ENCODE measurements at regions not wholly inside any gene's neighbourhood (a gene's known extent, or its start where the extent isn't known, plus 50 kb on each side); places are given as distances from the start of the nearest gene placed in this dataset.

DNA sequence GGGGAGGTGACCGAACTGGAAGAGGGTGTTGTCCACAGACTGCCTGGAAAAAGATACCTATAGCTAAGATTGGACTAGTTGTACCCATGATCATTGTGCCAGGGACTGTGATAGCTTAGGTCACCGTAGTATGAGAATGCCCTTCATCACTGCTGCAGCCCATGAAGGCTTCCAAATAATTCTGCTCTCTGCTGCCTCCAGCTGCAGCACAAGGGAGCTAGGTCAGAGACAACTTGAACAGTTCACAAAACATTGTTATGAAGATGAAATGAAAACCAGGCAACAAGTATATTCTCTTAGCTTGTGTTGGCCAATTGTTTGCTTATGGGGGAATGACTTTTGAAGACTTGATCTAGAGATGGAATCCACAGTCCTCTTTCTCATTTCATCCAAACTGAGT, 246.7 kb downstream of the MRPL39 start:
- Histone ChIP-seq H3K4me1 (peaks cover 9% of the 10 kb centered on the region), H3K36me3 (replicated peaks in 1 of 2; ENCODE audit: insufficient read depth in 1 of 2, low read depth in 2 of 2) (no peaks in the 10 kb centered on the region), H3K4me3 (no peak overlapping the region), H3K27ac (no peak overlapping the region), H3K27me3 (no peaks in the 10 kb centered on the region), H3K9me3 (no peaks in the 10 kb centered on the region)
- ATAC-seq (peak; percentile 48), DNase-seq (no peak)
- 59% methylated on average over 2 of the region's 2 CpGs for WGBS, 2 donors
- intact Hi-C loops (cut with DNase I): no loop called here
- TF ChIP-seq, protein P1, sequence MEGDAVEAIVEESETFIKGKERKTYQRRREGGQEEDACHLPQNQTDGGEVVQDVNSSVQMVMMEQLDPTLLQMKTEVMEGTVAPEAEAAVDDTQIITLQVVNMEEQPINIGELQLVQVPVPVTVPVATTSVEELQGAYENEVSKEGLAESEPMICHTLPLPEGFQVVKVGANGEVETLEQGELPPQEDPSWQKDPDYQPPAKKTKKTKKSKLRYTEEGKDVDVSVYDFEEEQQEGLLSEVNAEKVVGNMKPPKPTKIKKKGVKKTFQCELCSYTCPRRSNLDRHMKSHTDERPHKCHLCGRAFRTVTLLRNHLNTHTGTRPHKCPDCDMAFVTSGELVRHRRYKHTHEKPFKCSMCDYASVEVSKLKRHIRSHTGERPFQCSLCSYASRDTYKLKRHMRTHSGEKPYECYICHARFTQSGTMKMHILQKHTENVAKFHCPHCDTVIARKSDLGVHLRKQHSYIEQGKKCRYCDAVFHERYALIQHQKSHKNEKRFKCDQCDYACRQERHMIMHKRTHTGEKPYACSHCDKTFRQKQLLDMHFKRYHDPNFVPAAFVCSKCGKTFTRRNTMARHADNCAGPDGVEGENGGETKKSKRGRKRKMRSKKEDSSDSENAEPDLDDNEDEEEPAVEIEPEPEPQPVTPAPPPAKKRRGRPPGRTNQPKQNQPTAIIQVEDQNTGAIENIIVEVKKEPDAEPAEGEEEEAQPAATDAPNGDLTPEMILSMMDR (IDR thresholded peaks at IDR 0.05): no peak
- no peak for TF ChIP-seq POLR2A (IDR thresholded peaks at IDR 0.05)

DNA sequence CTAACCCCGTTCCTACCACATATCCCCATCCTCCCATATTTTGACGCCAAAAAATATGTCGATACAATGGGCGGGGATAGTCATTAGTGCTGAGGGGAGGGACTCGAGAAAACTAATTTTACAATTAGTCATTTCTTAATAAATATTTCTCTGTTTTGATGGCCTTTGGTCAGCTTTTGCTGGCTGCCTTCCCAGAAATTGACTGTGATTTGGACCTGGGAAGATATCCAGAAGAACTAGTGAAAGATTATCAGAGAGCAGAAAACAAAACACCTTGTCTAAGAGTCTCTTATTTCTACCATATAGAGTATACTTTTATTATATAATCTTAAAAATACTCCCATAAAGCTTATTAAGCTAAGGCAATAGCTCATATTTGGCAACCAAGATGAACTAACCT, 247.6 kb downstream of the MRPL39 start:
- Histone ChIP-seq H3K27ac (peak overlapping the region in 1 of 4 donors; percentile 43), H3K4me1 (peaks cover 9% of the 10 kb centered on the region), H3K4me3 (no peak overlapping the region), H3K36me3 (replicated peaks in 1 of 2; ENCODE audit: insufficient read depth in 1 of 2, low read depth in 2 of 2) (no peaks in the 10 kb centered on the region), H3K27me3 (no peaks in the 10 kb centered on the region), H3K9me3 (no peaks in the 10 kb centered on the region)
- ATAC-seq (peak; percentile 15), DNase-seq (peak in 2 of 4 donors; percentile 17 to 31)
- intact Hi-C loops (cut with DNase I): no loop called here
- 50 to 54% methylated on average over 5 of the region's 5 CpGs for WGBS, 2 donors
- TF ChIP-seq, protein P1 (IDR thresholded peaks at IDR 0.05): no peak
- no peak for TF ChIP-seq POLR2A (IDR thresholded peaks at IDR 0.05)

DNA sequence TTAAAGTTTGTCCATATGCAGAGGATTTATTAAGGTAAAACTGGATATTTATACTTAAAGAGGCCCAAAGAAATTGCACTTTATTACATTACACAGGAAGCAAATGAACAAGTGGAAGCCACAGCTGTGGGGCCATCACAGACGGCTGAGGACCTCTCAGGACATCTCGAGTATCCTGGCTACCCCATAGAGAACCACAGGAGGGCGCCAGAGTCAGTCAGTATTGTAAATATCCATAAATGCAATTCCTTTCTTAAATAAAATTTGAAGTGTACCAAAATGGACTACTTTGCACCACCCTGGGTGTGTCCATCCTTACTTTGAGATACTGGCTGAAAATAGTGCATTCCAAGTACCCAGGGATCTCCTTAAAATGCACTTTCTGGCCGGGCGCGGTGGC, 257.2 kb downstream of the MRPL39 start:
- TF ChIP-seq, protein P1 (IDR thresholded peaks at IDR 0.05): peak in 4 of 7 experiments; percentile 7 to 31 (median 20)
- no peak for TF ChIP-seq POLR2A (IDR thresholded peaks at IDR 0.05)
- Histone ChIP-seq H3K36me3 (replicated peaks in 1 of 2; ENCODE audit: insufficient read depth in 1 of 2, low read depth in 2 of 2) (no peaks in the 10 kb centered on the region), H3K27me3 (no peaks in the 10 kb centered on the region), H3K27ac (no peak overlapping the region), H3K4me1 (no peaks in the 10 kb centered on the region), H3K4me3 (no peak overlapping the region), H3K9me3 (no peaks in the 10 kb centered on the region)
- 62 to 69% methylated on average over 6 of the region's 6 CpGs for WGBS, 2 donors
- intact Hi-C loops (cut with DNase I): no loop called here
- peak; percentile 22 to 53 (median 26) for DNase-seq
- no peak for ATAC-seq

DNA sequence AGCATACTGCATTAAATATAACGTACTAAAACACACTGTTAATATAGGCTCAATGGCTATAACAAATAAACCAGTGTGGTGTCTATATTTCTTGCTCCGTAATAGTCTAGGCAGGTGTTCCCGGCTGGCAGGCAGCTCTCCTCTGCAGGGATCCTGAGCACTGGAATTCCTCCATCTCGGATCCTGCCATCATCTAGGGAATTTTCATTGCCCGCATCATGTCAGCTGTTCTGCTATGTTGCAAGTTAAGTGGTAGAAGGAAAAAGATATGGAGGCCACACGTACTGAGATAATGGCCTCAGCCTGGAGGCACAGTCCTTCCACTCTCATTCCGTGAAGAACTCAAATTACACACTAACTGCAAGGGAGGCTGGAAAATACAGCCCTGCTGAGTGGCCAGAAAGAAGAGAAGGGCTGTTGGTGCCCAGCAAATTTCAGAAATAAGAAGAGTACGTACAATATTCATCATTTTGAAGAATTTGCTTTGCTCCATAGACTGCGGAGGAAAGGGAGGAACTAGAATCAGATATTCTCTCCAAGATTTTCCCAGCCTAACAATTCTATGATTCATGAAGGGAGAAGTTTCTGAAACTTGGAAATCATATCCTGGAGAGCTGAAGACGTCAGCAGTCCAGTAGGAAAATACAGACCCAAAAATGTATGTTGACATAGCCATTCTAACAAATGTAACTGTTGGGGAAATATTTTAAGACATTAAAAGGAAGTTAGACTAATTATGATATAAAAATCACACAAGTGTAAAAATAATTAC, 263.3 kb downstream of the MRPL39 start:
- Histone ChIP-seq H3K27me3 (no peaks in the 10 kb centered on the region), H3K9me3 (no peaks in the 10 kb centered on the region), H3K27ac (no peak overlapping the region), H3K4me1 (no peaks in the 10 kb centered on the region), H3K36me3 (replicated peaks in 1 of 2; ENCODE audit: insufficient read depth in 1 of 2, low read depth in 2 of 2) (no peaks in the 10 kb centered on the region), H3K4me3 (no peak overlapping the region)
- 60 to 64% methylated on average over 10 of the region's 10 CpGs for WGBS, 2 donors
- ATAC-seq (no peak), DNase-seq (no peak)
- TF ChIP-seq, protein P1 (IDR thresholded peaks at IDR 0.05): no peak
- TF ChIP-seq POLR2A (IDR thresholded peaks at IDR 0.05): no peak
- intact Hi-C loops (cut with DNase I): no loop called here

DNA sequence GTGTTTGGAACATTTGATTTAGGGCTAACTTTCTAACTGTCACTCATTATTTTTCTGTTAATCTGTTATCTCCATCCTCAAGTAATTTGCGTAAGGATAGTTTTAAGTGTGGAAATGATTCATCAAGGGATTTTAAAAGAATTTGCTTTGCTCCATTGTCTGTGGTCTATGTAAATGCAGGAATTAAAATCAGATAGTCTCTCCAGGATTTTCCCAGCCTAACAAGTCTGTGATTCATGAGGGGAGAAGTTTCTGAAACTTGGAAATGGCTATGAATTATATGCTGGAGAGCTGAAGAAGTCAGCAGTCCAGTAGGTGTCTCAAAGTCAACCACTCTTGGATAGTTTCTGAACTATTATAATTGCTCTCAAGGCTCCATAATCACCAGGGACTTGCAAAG, 264.5 kb downstream of the MRPL39 start:
- TF ChIP-seq, protein P1 (IDR thresholded peaks at IDR 0.05): no peak
- TF ChIP-seq POLR2A (IDR thresholded peaks at IDR 0.05): no peak
- 65 to 79% methylated on average over 1 of the region's 1 CpG for WGBS, 2 donors

More for the DNA sequence above, 264.5 kb downstream of the MRPL39 start:
- H3K27ac ChIP-seq: no peak overlapping the region
- no peak overlapping the region for H3K4me3 ChIP-seq
- H3K4me1 ChIP-seq: no peaks in the 10 kb centered on the region
- H3K9me3 ChIP-seq: no peaks in the 10 kb centered on the region
- no peaks in the 10 kb centered on the region for H3K27me3 ChIP-seq
- DNase-seq: no peak
- intact Hi-C loops (cut with DNase I): no loop called here
- no peak for ATAC-seq
- no peaks in the 10 kb centered on the region for H3K36me3 ChIP-seq (replicated peaks in 1 of 2; ENCODE audit: insufficient read depth in 1 of 2, low read depth in 2 of 2)

Measured in body of pancreas (tissue), 4 donors.